ENCODE measurements at regions not wholly inside any gene's neighbourhood (a gene's known extent, or its start where the extent isn't known, plus 50 kb on each side); places are given as distances from the start of the nearest gene placed in this dataset.
"Not testable (repeated sequence)": the region's sequence is repeated elsewhere in the genome, so short reads cannot be mapped to it uniquely, and the experiment has no call there.

DNA sequence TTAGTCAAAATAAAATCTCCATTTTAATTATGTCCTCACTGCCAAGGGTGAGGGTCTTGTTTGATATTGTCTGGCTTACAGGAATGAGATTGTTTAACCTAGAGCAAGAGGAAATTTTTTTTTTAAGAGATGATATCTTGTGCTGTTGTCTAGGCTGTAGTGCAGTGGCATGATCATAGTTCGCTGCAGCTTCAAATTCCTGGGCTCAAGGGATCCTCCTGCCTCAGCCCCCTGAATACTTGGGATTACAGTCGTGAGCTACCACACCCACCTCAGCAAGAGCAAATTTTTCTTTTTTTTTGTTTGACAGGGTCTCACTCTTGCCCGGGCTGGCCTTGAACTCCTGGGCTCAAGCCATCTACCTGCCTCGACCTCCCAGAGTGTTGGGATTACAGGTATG lies 84.6 kb downstream of the DISP1 start:
- DNase-seq (no peak), ATAC-seq (ENCODE audit: insufficient read depth, low read depth) (no peak)
- Histone ChIP-seq H3K36me3 (ENCODE audit: insufficient read depth, low read length) (no peaks in the 10 kb centered on the region), H3K27me3 (ENCODE audit: insufficient read depth, low read length, poor library complexity) (no peaks in the 10 kb centered on the region), H4K20me1 (ENCODE audit: insufficient read depth, low read length) (no peaks in the 10 kb centered on the region), H3K4me1 (ENCODE audit: insufficient read depth, low read length) (peaks cover 19% of the 10 kb centered on the region), H3K9me3 (ENCODE audit: insufficient read depth, low read length, severe bottlenecking) (no peaks in the 10 kb centered on the region), H3K27ac (ENCODE audit: low read length) (no peak overlapping the region), H2AFZ (ENCODE audit: low read depth, low read length) (no peak overlapping the region), H3K4me2 (ENCODE audit: insufficient read depth, low read length) (no peak overlapping the region), H3K9ac (ENCODE audit: low read depth, low read length) (no peak overlapping the region), H3K4me3 (ENCODE audit: low read depth in 1 of 2, low read length in 2 of 2) (no peak overlapping the region), H3K79me2 (ENCODE audit: insufficient read depth, low read length) (no peaks in the 10 kb centered on the region)
- TF ChIP-seq EZH2 (IDR thresholded peaks at IDR 0.05; ENCODE audit: borderline replicate concordance, low read depth, low read length, severe bottlenecking), result no peak
- TF ChIP-seq, protein P1, sequence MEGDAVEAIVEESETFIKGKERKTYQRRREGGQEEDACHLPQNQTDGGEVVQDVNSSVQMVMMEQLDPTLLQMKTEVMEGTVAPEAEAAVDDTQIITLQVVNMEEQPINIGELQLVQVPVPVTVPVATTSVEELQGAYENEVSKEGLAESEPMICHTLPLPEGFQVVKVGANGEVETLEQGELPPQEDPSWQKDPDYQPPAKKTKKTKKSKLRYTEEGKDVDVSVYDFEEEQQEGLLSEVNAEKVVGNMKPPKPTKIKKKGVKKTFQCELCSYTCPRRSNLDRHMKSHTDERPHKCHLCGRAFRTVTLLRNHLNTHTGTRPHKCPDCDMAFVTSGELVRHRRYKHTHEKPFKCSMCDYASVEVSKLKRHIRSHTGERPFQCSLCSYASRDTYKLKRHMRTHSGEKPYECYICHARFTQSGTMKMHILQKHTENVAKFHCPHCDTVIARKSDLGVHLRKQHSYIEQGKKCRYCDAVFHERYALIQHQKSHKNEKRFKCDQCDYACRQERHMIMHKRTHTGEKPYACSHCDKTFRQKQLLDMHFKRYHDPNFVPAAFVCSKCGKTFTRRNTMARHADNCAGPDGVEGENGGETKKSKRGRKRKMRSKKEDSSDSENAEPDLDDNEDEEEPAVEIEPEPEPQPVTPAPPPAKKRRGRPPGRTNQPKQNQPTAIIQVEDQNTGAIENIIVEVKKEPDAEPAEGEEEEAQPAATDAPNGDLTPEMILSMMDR (IDR thresholded peaks at IDR 0.05; ENCODE audit: borderline replicate concordance, extremely low read depth, low read length, poor library complexity, severe bottlenecking), result no peak

DNA sequence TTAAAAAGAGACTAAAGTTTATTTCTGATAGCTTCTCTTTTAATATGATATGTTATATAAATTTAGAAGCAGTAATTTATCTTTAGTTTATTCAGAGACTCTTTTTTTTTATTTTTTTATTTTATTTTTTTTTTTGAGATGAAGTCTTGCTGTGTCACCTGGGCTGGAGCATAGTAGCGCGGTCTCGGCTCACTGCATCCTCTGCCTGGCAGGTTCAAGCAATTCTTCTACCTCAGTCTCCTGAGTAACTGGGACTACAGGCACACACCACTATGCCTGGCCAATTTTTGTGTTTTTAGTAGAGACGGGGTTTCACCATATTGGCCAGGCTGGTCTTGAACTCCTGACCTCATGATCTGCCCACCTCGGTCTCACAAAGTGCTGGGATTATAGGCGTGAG lies 89.6 kb downstream of the DISP1 start:
- no peak overlapping the region for H3K27ac ChIP-seq (ENCODE audit: low read length)

DNA sequence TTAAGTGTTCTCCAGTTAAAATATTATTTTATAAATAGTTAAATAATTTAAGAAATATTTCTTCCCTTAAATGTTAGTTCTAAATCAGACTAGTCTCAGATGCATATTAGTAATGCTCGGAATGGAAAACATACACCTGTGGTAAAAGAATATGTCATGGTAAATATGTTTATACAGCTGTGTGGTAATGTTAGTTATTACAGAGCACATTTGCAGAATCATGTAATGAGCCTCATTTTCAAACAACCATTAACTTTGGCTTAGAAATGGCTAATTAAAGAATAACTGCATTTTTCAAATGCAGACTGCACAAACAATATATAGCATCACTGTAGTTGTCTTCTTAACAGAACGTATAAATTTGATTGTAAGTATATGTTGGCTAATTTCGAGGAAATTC lies 90.3 kb downstream of the DISP1 start:
- Histone ChIP-seq H3K4me1 (ENCODE audit: insufficient read depth, low read length) (no peaks in the 10 kb centered on the region), H3K4me3 (ENCODE audit: low read depth in 1 of 2, low read length in 2 of 2) (no peak overlapping the region), H3K9me3 (ENCODE audit: insufficient read depth, low read length, severe bottlenecking) (no peaks in the 10 kb centered on the region), H2AFZ (ENCODE audit: low read depth, low read length) (no peak overlapping the region), H3K79me2 (ENCODE audit: insufficient read depth, low read length) (no peaks in the 10 kb centered on the region), H3K27me3 (ENCODE audit: insufficient read depth, low read length, poor library complexity) (no peaks in the 10 kb centered on the region), H3K4me2 (ENCODE audit: insufficient read depth, low read length) (no peak overlapping the region), H3K27ac (ENCODE audit: low read length) (no peak overlapping the region), H3K36me3 (ENCODE audit: insufficient read depth, low read length) (no peaks in the 10 kb centered on the region), H3K9ac (ENCODE audit: low read depth, low read length) (no peak overlapping the region), H4K20me1 (ENCODE audit: insufficient read depth, low read length) (no peaks in the 10 kb centered on the region)
- DNase-seq (no peak), ATAC-seq (ENCODE audit: insufficient read depth, low read depth) (no peak)
- no peak for TF ChIP-seq EZH2 (IDR thresholded peaks at IDR 0.05; ENCODE audit: borderline replicate concordance, low read depth, low read length, severe bottlenecking)
- TF ChIP-seq, protein P1 (IDR thresholded peaks at IDR 0.05; ENCODE audit: borderline replicate concordance, extremely low read depth, low read length, poor library complexity, severe bottlenecking), result no peak

More for the DNA sequence above, 89.6 kb downstream of the DISP1 start:
- H2AFZ ChIP-seq (ENCODE audit: low read depth, low read length), result no peak overlapping the region
- TF ChIP-seq, protein P1 (IDR thresholded peaks at IDR 0.05; ENCODE audit: borderline replicate concordance, extremely low read depth, low read length, poor library complexity, severe bottlenecking), result no peak
- TF ChIP-seq EZH2 (IDR thresholded peaks at IDR 0.05; ENCODE audit: borderline replicate concordance, low read depth, low read length, severe bottlenecking), result no peak
- H4K20me1 ChIP-seq (ENCODE audit: insufficient read depth, low read length), result no peaks in the 10 kb centered on the region
- no peak for ATAC-seq (ENCODE audit: insufficient read depth, low read depth)
- no peak overlapping the region for H3K9ac ChIP-seq (ENCODE audit: low read depth, low read length)
- H3K4me1 ChIP-seq (ENCODE audit: insufficient read depth, low read length), result no peaks in the 10 kb centered on the region
- no peaks in the 10 kb centered on the region for H3K27me3 ChIP-seq (ENCODE audit: insufficient read depth, low read length, poor library complexity)
- no peaks in the 10 kb centered on the region for H3K79me2 ChIP-seq (ENCODE audit: insufficient read depth, low read length)
- no peak overlapping the region for H3K4me3 ChIP-seq (ENCODE audit: low read depth in 1 of 2, low read length in 2 of 2)
- H3K36me3 ChIP-seq (ENCODE audit: insufficient read depth, low read length), result no peaks in the 10 kb centered on the region
- no peak for DNase-seq
- H3K4me2 ChIP-seq (ENCODE audit: insufficient read depth, low read length), result no peak overlapping the region
- no peaks in the 10 kb centered on the region for H3K9me3 ChIP-seq (ENCODE audit: insufficient read depth, low read length, severe bottlenecking)

DNA sequence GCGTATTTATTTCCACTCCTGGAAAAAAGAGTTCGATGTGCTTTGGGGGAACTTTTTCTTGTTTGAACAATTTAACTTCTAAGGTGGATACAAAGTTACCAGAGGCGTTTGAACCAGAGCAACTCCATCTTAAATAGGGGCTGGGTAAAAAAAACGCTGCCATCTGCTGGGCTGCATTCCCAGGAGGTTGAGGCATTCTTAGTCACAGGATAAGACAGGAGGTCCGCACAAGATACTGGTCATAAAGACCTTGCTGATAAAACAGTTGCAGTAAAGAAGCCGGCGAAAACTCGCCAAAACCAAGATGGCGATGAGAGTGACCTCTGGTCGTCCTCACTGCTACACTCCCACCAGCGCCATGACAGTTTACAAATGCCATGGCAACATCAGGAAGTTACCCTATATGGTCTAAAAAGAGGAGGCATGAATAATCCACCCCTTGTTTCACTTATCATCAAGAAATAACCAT lies 91.5 kb downstream of the DISP1 start:
- not testable (repeated sequence) for H3K4me3 ChIP-seq (ENCODE audit: low read depth in 1 of 2, low read length in 2 of 2); H4K20me1 ChIP-seq (ENCODE audit: insufficient read depth, low read length); ATAC-seq (ENCODE audit: insufficient read depth, low read depth); H3K27ac ChIP-seq (ENCODE audit: low read length); H3K4me2 ChIP-seq (ENCODE audit: insufficient read depth, low read length); H3K36me3 ChIP-seq (ENCODE audit: insufficient read depth, low read length); H3K4me1 ChIP-seq (ENCODE audit: insufficient read depth, low read length); H3K79me2 ChIP-seq (ENCODE audit: insufficient read depth, low read length); DNase-seq; H2AFZ ChIP-seq (ENCODE audit: low read depth, low read length); H3K9me3 ChIP-seq (ENCODE audit: insufficient read depth, low read length, severe bottlenecking); H3K27me3 ChIP-seq (ENCODE audit: insufficient read depth, low read length, poor library complexity); H3K9ac ChIP-seq (ENCODE audit: low read depth, low read length)
- TF ChIP-seq, protein P1 (IDR thresholded peaks at IDR 0.05; ENCODE audit: borderline replicate concordance, extremely low read depth, low read length, poor library complexity, severe bottlenecking), result peak; percentile 27

Data from DND-41 (cell line).